ENCODE measurements at regions not wholly inside any gene's neighbourhood (a gene's known extent, or its start where the extent isn't known, plus 50 kb on each side); places are given as distances from the start of the nearest gene placed in this dataset.

- no peak for TF ChIP-seq ZFPM2 (CRISPR knock-in tag; IDR thresholded peaks at IDR 0.05)
- TF ChIP-seq CTCF (IDR thresholded peaks at IDR 0.05 in 2 of 3, conservative IDR thresholded peaks at IDR 0.05 in 1 of 3; ENCODE audit: insufficient read depth in 2 of 3, low read depth in 1 of 3, low read length in 3 of 3), result no peak
- TF ChIP-seq TEAD4 (IDR thresholded peaks at IDR 0.05; ENCODE audit: low read length), result no peak
- no peak for TF ChIP-seq TEAD4 (CRISPR knock-in tag; IDR thresholded peaks at IDR 0.05; ENCODE audit: borderline replicate concordance)
- TF ChIP-seq CREB1 (IDR thresholded peaks at IDR 0.05), result no peak
- no peak for TF ChIP-seq CREB1 (CRISPR knock-in tag; IDR thresholded peaks at IDR 0.05)
- TF ChIP-seq FOS (IDR thresholded peaks at IDR 0.05; ENCODE audit: extremely low read depth, insufficient read length), result no peak
- TF ChIP-seq ZNF124 (CRISPR knock-in tag; IDR thresholded peaks at IDR 0.05), result no peak
Measured at GRCh38 chr21:28482657-28483056, 510.0 kb downstream of the LTN1 start.
